OCI-LY3 (cell line): ENCODE measurements at regions not wholly inside any gene's neighbourhood (a gene's known extent, or its start where the extent isn't known, plus 50 kb on each side); places are given as distances from the start of the nearest gene placed in this dataset.
"Not testable (repeated sequence)": the region's sequence is repeated elsewhere in the genome, so short reads cannot be mapped to it uniquely, and the experiment has no call there.

ENCODE experiments used
- H2AFZ ChIP-seq: fragments of 200-600, 300-600 bp; shearing (Covaris generic); 2 replicates; pipeline ENCODE4 v1.6.0; 2014; ENCODE audit warnings: antibody characterized with exemption, low read depth, low read length
- H3K27ac ChIP-seq: fragments of 200-600, 300-600 bp; sonication (generic); 2 replicates; pipeline ENCODE4 v1.5.1; 2014; ENCODE audit warnings: mild to moderate bottlenecking, low read length, moderate library complexity, mixed read lengths
- H3K27me3 ChIP-seq: fragments of 200-600, 300-600 bp; sonication (generic); 2 replicates; pipeline ENCODE4 v1.6.1; 2014; ENCODE audit warnings: low read depth, low read length, mixed read lengths
- H3K36me3 ChIP-seq: fragments of 200-600, 300-600 bp; sonication (generic); replicated peaks from 2 replicates; pipeline ENCODE3; 2014; ENCODE audit warnings: low read depth, low read length, mixed read lengths
- H3K4me1 ChIP-seq: fragments of 300-600, 200-600 bp; sonication (generic); 2 replicates; pipeline ENCODE4 v1.6.1; 2014; ENCODE audit warnings: low read length, mixed read lengths
- H3K4me2 ChIP-seq: fragments of 200-600, 300-600 bp; sonication (generic); 2 replicates; pipeline ENCODE4 v1.6.1; 2014; ENCODE audit warnings: low read length, mixed read lengths
- H3K4me3 ChIP-seq: fragments of 300-600, 200-600 bp; sonication (generic); 2 replicates; pipeline ENCODE4 v1.5.1; 2014; ENCODE audit warnings: antibody characterized with exemption, mild to moderate bottlenecking, low read length, moderate library complexity
- H3K79me2 ChIP-seq: fragments of 300-600, 200-600 bp; shearing (Covaris generic); 2 replicates; pipeline ENCODE4 v1.6.1; 2014; ENCODE audit warnings: mild to moderate bottlenecking, low read length, mixed read lengths
- H3K9ac ChIP-seq: fragments of 300-600, 200-600 bp; shearing (Covaris generic); 2 replicates; pipeline ENCODE4 v1.6.0; 2014; ENCODE audit warnings: mild to moderate bottlenecking, low read length, moderate library complexity
- H3K9me3 ChIP-seq: fragments of 200-600, 300-600 bp; shearing (Covaris generic); 2 replicates; pipeline ENCODE4 v1.6.1; 2014; ENCODE audit warnings: low read length, mixed read lengths; ENCODE audit not compliant: insufficient read depth
- H4K20me1 ChIP-seq: fragments of 200-600, 300-600 bp; sonication (generic); 2 replicates; pipeline ENCODE4 v1.6.1; 2016; ENCODE audit warnings: low read length, mixed read lengths; ENCODE audit not compliant: insufficient read depth
- CTCF ChIP-seq: fragments of 200-600, 300-600 bp; sonication (generic); IDR thresholded peaks from 2 replicates; pipeline ENCODE4 v1.5.1; 2014; ENCODE audit warnings: antibody characterized with exemption, low read length, low read depth
- EZH2phosphoT487 ChIP-seq: fragments of 200-600 bp; shearing (Covaris generic); IDR thresholded peaks from 2 replicates; pipeline ENCODE4 v1.6.1; 2018; ENCODE audit warnings: antibody characterized with exemption, mixed run types, low read depth

GRCh38 chr6:84998223-84998622 is 233.8 kb upstream of the TBX18 start:
- Histone ChIP-seq H4K20me1 (no peaks in the 10 kb centered on the region), H2AFZ (no peak overlapping the region), H3K4me1 (no peaks in the 10 kb centered on the region), H3K9me3 (no peaks in the 10 kb centered on the region), H3K36me3 (no peaks in the 10 kb centered on the region), H3K27ac (no peak overlapping the region), H3K27me3 (no peaks in the 10 kb centered on the region), H3K4me3 (no peak overlapping the region), H3K79me2 (no peaks in the 10 kb centered on the region), H3K9ac (no peak overlapping the region), H3K4me2 (no peak overlapping the region)
- TF ChIP-seq CTCF, result no peak
- no peak for TF ChIP-seq EZH2phosphoT487

GRCh38 chr6:84988766-84989165 is 224.4 kb upstream of the TBX18 start:
- not testable (repeated sequence) for H3K36me3 ChIP-seq, H3K4me2 ChIP-seq, H2AFZ ChIP-seq, H3K4me3 ChIP-seq, H3K9ac ChIP-seq, H3K79me2 ChIP-seq, H3K9me3 ChIP-seq, H3K27ac ChIP-seq, H4K20me1 ChIP-seq, H3K4me1 ChIP-seq, H3K27me3 ChIP-seq

GRCh38 chr6:84985490-84985889 is 221.1 kb upstream of the TBX18 start:
- H3K27me3 ChIP-seq, H3K36me3 ChIP-seq, H3K9me3 ChIP-seq, H3K9ac ChIP-seq, H3K4me2 ChIP-seq, H3K27ac ChIP-seq, H3K4me1 ChIP-seq, H3K4me3 ChIP-seq, H3K79me2 ChIP-seq, H4K20me1 ChIP-seq, H2AFZ ChIP-seq: not testable (repeated sequence)

- H3K9ac ChIP-seq, result no peak overlapping the region
- no peaks in the 10 kb centered on the region for H3K27me3 ChIP-seq
- H3K36me3 ChIP-seq, result no peaks in the 10 kb centered on the region
- no peak overlapping the region for H3K27ac ChIP-seq
- no peaks in the 10 kb centered on the region for H3K4me1 ChIP-seq
- H3K4me3 ChIP-seq, result no peak overlapping the region
- TF ChIP-seq CTCF (no peak), EZH2phosphoT487 (no peak)
- H2AFZ ChIP-seq, result no peak overlapping the region
- H4K20me1 ChIP-seq, result no peaks in the 10 kb centered on the region
- H3K9me3 ChIP-seq, result no peaks in the 10 kb centered on the region
- H3K79me2 ChIP-seq, result no peaks in the 10 kb centered on the region
- H3K4me2 ChIP-seq, result no peak overlapping the region
Measured at GRCh38 chr6:84979541-84979940, 215.1 kb upstream of the TBX18 start.

- Histone ChIP-seq H3K9ac (no peak overlapping the region), H4K20me1 (no peaks in the 10 kb centered on the region), H3K27ac (no peak overlapping the region), H3K79me2 (no peaks in the 10 kb centered on the region), H3K4me2 (no peak overlapping the region), H3K36me3 (no peaks in the 10 kb centered on the region), H2AFZ (no peak overlapping the region), H3K27me3 (no peaks in the 10 kb centered on the region), H3K4me3 (no peak overlapping the region), H3K9me3 (no peaks in the 10 kb centered on the region), H3K4me1 (no peaks in the 10 kb centered on the region)
- TF ChIP-seq EZH2phosphoT487 (no peak), CTCF (no peak)
Measured at GRCh38 chr6:84977363-84977705, 212.9 kb upstream of the TBX18 start.
